Suprapubic skin (tissue), 4 donors: ENCODE measurements at regions not wholly inside any gene's neighbourhood (a gene's known extent, or its start where the extent isn't known, plus 50 kb on each side); places are given as distances from the start of the nearest gene placed in this dataset.

Experiments used
- DNase-seq, 2 donors: peaks; one replicate each; pipeline ENCODE4 v3.0.0-alpha.2; 2019; ENCODE audit warnings: low spot score in 2 of 2
- H3K27ac ChIP-seq: fragments of 200-600 bp; sonication (generic); one replicate; pipeline ENCODE4 v1.5.1; 2019
- H3K27me3 ChIP-seq: fragments of 200-600 bp; sonication (generic); one replicate; pipeline ENCODE4 v1.5.1; 2019
- H3K36me3 ChIP-seq: fragments of 200-600 bp; sonication (generic); one replicate; pipeline ENCODE4 v1.5.1; 2019
- H3K4me1 ChIP-seq: fragments of 200-600 bp; sonication (generic); one replicate; pipeline ENCODE4 v1.5.1; 2019
- H3K4me3 ChIP-seq: fragments of 200-600 bp; sonication (generic); one replicate; pipeline ENCODE4 v1.5.1; 2019; ENCODE audit warnings: mild to moderate bottlenecking
- H3K9me3 ChIP-seq: fragments of 200-600 bp; sonication (generic); one replicate; pipeline ENCODE4 v1.5.1; 2019
- CTCF ChIP-seq, 2 donors: fragments of 200-600 bp in 1 of 2; fragments of 450-650 bp in 1 of 2; sonication (generic) in 1 of 2; IDR thresholded peaks; one replicate each; pipeline ENCODE4 v1.5.1; 2016 to 2019; ENCODE audit warnings: antibody characterized with exemption in 2 of 2, mild to moderate bottlenecking in 1 of 2, moderate library complexity in 1 of 2
- EP300 ChIP-seq: sonication (generic); formaldehyde crosslinking; IDR thresholded peaks from one replicate; pipeline ENCODE4 v1.6.1; 2017; ENCODE audit warnings: antibody characterized with exemption
- POLR2A ChIP-seq, 2 donors: fragments of 450-650 bp; IDR thresholded peaks; one replicate each; pipeline ENCODE4 v1.6.1; 2017; ENCODE audit warnings: antibody characterized with exemption in 2 of 2, mild to moderate bottlenecking in 2 of 2, moderate library complexity in 2 of 2
- POLR2AphosphoS5 ChIP-seq, 3 donors: sonication (generic); formaldehyde crosslinking; IDR thresholded peaks; one replicate each; pipeline ENCODE4 v1.6.1; 2017; ENCODE audit warnings: antibody characterized with exemption in 3 of 3
- WGBS: methylation state at CpG from one replicate; pipeline ENCODE4 v1.1.5; 2018; 5-methylcytosine and 5-hydroxymethylcytosine counted together

- no peak for DNase-seq
- 84% methylated on average over 2 of the region's 2 CpGs for WGBS
- H3K4me3 ChIP-seq: no peak overlapping the region
- no peaks in the 10 kb centered on the region for H3K4me1 ChIP-seq
- no peak overlapping the region for H3K27ac ChIP-seq
- no peaks in the 10 kb centered on the region for H3K36me3 ChIP-seq
- no peaks in the 10 kb centered on the region for H3K27me3 ChIP-seq
- no peak for TF ChIP-seq CTCF (IDR thresholded peaks at IDR 0.05)
- TF ChIP-seq POLR2AphosphoS5 (IDR thresholded peaks at IDR 0.05): no peak
- no peak for TF ChIP-seq POLR2A (IDR thresholded peaks at IDR 0.05)
- no peak for TF ChIP-seq EP300
- no peaks in the 10 kb centered on the region for H3K9me3 ChIP-seq
These were observed 66.8 kb upstream of the NRP1 start for GRCh38 chr10:33401300-33401699.

GRCh38 chr10:33398796-33399195 lies 64.3 kb upstream of the NRP1 start:
- no peak overlapping the region for H3K4me3 ChIP-seq

GRCh38 chr10:33396938-33397337 lies 62.5 kb upstream of the NRP1 start:
- Histone ChIP-seq H3K27me3 (peaks cover 19% of the 10 kb centered on the region), H3K4me1 (no peaks in the 10 kb centered on the region), H3K36me3 (no peaks in the 10 kb centered on the region), H3K9me3 (no peaks in the 10 kb centered on the region), H3K27ac (no peak overlapping the region), H3K4me3 (no peak overlapping the region)
- DNase-seq: no peak
- WGBS: 90% methylated on average over 1 of the region's 1 CpG
- TF ChIP-seq CTCF (IDR thresholded peaks at IDR 0.05) (no peak), POLR2AphosphoS5 (IDR thresholded peaks at IDR 0.05) (no peak), EP300 (no peak), POLR2A (IDR thresholded peaks at IDR 0.05) (no peak)

More at GRCh38 chr10:33398796-33399195, 64.3 kb upstream of the NRP1 start:
- H3K27me3 ChIP-seq: peaks cover 2% of the 10 kb centered on the region
- H3K9me3 ChIP-seq: no peaks in the 10 kb centered on the region
- no peak for DNase-seq
- 79% methylated on average over 5 of the region's 5 CpGs for WGBS
- H3K27ac ChIP-seq: no peak overlapping the region
- H3K4me1 ChIP-seq: no peaks in the 10 kb centered on the region
- TF ChIP-seq EP300 (no peak), CTCF (IDR thresholded peaks at IDR 0.05) (no peak), POLR2A (IDR thresholded peaks at IDR 0.05) (no peak), POLR2AphosphoS5 (IDR thresholded peaks at IDR 0.05) (no peak)
- H3K36me3 ChIP-seq: no peaks in the 10 kb centered on the region

GRCh38 chr10:33396279-33396678 lies 61.8 kb upstream of the NRP1 start:
- Histone ChIP-seq H3K4me1 (no peaks in the 10 kb centered on the region), H3K27ac (no peak overlapping the region), H3K4me3 (no peak overlapping the region), H3K36me3 (no peaks in the 10 kb centered on the region), H3K27me3 (peaks cover 24% of the 10 kb centered on the region), H3K9me3 (no peaks in the 10 kb centered on the region)
- TF ChIP-seq CTCF (IDR thresholded peaks at IDR 0.05): no peak
- no peak for TF ChIP-seq EP300
- TF ChIP-seq POLR2A (IDR thresholded peaks at IDR 0.05): no peak
- TF ChIP-seq POLR2AphosphoS5 (IDR thresholded peaks at IDR 0.05): no peak
- WGBS: 92% methylated on average over 3 of the region's 3 CpGs
- no peak for DNase-seq

- TF ChIP-seq POLR2A (IDR thresholded peaks at IDR 0.05) (no peak), EP300 (no peak), POLR2AphosphoS5 (IDR thresholded peaks at IDR 0.05) (no peak), CTCF (IDR thresholded peaks at IDR 0.05) (no peak)
- no peaks in the 10 kb centered on the region for H3K9me3 ChIP-seq
- 82% methylated on average over 1 of the region's 1 CpG for WGBS
- no peaks in the 10 kb centered on the region for H3K36me3 ChIP-seq
- no peaks in the 10 kb centered on the region for H3K4me1 ChIP-seq
- DNase-seq: no peak
- no peak overlapping the region for H3K27ac ChIP-seq
- peaks cover 24% of the 10 kb centered on the region for H3K27me3 ChIP-seq
- no peak overlapping the region for H3K4me3 ChIP-seq
These were observed 60.7 kb upstream of the NRP1 start for GRCh38 chr10:33395201-33395600.
